ENCODE measurements at regions not wholly inside any gene's neighbourhood (a gene's known extent, or its start where the extent isn't known, plus 50 kb on each side); places are given as distances from the start of the nearest gene placed in this dataset.

DNA sequence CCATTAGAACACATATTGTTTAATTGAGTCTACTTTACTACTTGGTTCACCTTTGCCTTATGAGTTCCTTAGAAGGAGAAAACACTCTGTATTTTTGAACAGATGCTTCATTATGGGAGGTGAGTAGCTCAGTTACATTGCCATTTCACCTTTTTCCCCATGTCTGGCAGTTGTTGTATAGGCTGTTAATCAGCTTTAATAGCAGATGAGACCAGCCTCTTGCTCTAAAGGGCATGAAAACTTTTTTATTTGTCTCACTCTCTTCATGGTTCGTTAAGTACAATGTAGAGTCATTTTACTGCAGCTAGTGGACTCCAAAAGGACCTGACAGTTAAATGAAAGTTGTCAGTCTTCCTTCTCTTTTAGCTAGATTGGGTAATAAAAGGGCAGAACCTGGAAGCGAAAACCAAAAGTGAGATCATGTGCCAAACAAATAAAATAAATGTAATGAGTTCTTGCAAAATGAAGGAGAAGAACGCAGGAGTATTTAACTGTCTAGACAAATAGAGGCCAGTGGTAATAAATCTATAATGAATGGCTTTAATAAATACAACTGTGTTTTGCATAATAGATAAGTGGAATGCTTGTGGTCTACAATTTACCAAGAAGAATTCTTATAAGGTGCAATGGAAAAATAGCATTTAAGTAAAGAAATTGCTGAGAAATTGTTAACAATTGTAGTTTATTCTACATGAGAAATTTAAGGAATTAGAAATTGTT lies 180.0 kb upstream of the NEGR1 start:
- intact Hi-C loops (cut with DNase I): no loop called here
- Histone ChIP-seq H3K27ac (no peak overlapping the region), H3K27me3 (no peaks in the 10 kb centered on the region), H3K4me3 (no peak overlapping the region), H3K9me3 (no peaks in the 10 kb centered on the region), H3K36me3 (no peaks in the 10 kb centered on the region), H3K4me1 (no peaks in the 10 kb centered on the region)
- WGBS, 2 donors: 30 to 72% methylated on average over 3 of the region's 3 CpGs
- TF ChIP-seq POLR2A (IDR thresholded peaks at IDR 0.05) (no peak), POLR2AphosphoS5 (IDR thresholded peaks at IDR 0.05) (no peak), EP300 (IDR thresholded peaks at IDR 0.05) (no peak)
- TF ChIP-seq, protein P1, sequence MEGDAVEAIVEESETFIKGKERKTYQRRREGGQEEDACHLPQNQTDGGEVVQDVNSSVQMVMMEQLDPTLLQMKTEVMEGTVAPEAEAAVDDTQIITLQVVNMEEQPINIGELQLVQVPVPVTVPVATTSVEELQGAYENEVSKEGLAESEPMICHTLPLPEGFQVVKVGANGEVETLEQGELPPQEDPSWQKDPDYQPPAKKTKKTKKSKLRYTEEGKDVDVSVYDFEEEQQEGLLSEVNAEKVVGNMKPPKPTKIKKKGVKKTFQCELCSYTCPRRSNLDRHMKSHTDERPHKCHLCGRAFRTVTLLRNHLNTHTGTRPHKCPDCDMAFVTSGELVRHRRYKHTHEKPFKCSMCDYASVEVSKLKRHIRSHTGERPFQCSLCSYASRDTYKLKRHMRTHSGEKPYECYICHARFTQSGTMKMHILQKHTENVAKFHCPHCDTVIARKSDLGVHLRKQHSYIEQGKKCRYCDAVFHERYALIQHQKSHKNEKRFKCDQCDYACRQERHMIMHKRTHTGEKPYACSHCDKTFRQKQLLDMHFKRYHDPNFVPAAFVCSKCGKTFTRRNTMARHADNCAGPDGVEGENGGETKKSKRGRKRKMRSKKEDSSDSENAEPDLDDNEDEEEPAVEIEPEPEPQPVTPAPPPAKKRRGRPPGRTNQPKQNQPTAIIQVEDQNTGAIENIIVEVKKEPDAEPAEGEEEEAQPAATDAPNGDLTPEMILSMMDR (IDR thresholded peaks at IDR 0.05): no peak
- no peak for DNase-seq

DNA sequence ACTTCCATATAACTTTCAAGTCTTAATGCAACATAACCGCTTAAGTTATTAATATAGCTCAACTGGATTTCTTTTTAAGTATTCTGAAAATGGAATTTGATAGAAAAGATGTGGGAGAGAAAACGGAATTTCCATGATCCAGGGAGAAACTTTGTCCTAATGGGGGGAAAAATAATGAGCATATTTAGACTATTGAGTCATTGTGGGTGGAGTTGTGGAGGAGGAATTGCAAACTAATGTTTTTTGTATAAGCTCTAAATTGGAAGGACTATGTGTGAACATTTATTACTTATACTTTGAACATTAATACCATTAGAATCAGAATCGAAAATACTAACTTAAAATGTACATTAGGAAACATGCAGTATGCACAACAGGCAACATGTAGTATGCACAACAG lies 159.9 kb upstream of the NEGR1 start:
- Histone ChIP-seq H3K4me1 (no peaks in the 10 kb centered on the region), H3K27ac (no peak overlapping the region), H3K4me3 (no peak overlapping the region), H3K27me3 (no peaks in the 10 kb centered on the region), H3K9me3 (no peaks in the 10 kb centered on the region), H3K36me3 (no peaks in the 10 kb centered on the region)
- intact Hi-C loops (cut with DNase I): no loop called here
- TF ChIP-seq, protein P1 (IDR thresholded peaks at IDR 0.05): no peak
- TF ChIP-seq POLR2A (IDR thresholded peaks at IDR 0.05) (no peak), POLR2AphosphoS5 (IDR thresholded peaks at IDR 0.05) (no peak), EP300 (IDR thresholded peaks at IDR 0.05) (no peak)
- DNase-seq: no peak
- 72 to 83% methylated on average over 3 of the region's 3 CpGs for WGBS, 2 donors

DNA sequence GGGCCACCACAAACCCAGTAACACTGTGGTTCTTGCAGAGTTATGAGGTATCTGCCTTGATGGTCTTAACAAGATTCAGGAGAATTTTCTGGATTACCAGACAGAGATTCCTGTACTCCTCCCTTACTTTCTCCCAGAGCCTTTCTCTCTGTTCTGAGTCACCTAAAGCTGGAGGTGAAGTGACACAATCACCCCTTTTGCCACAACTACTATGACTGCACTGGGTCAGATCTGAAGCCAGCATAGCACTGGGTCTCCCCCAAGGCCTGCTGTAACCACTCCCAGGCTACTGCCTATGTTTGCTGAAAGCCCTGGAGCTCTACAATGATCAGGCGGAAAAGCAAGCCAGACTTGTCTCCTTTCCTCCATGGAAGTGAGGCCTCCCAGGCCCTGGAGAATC lies 156.7 kb upstream of the NEGR1 start:
- 82 to 92% methylated on average over 1 of the region's 1 CpG for WGBS, 2 donors
- Histone ChIP-seq H3K9me3 (no peaks in the 10 kb centered on the region), H3K27me3 (no peaks in the 10 kb centered on the region), H3K36me3 (no peaks in the 10 kb centered on the region), H3K27ac (no peak overlapping the region), H3K4me1 (no peaks in the 10 kb centered on the region), H3K4me3 (no peak overlapping the region)
- DNase-seq: no peak
- TF ChIP-seq, protein P1 (IDR thresholded peaks at IDR 0.05): no peak
- no peak for TF ChIP-seq EP300 (IDR thresholded peaks at IDR 0.05)
- no peak for TF ChIP-seq POLR2A (IDR thresholded peaks at IDR 0.05)
- TF ChIP-seq POLR2AphosphoS5 (IDR thresholded peaks at IDR 0.05): no peak
- intact Hi-C loops (cut with DNase I): no loop called here

DNA sequence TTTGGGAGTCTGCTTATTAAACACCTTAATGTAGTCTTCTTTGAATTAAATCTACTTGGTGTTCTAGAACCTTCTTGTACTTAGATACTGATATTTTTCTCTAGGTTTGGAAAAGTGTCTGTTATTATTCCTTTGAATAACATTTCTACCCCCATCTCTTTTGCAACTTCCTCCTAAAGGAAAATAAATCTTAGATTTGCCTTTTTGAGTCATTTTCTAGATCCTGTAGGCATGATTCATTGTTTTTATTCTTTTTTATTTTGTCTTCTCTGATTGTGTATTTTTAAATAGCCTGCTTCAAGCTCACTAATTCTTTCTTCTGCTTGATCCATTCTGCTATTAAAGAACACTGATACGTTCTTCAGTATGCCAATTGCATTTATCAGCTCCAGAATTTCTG lies 155.9 kb upstream of the NEGR1 start:
- intact Hi-C loops (cut with DNase I): no loop called here
- H3K27ac ChIP-seq: no peak overlapping the region
- no peaks in the 10 kb centered on the region for H3K36me3 ChIP-seq
- DNase-seq: no peak
- H3K4me1 ChIP-seq: no peaks in the 10 kb centered on the region
- no peak overlapping the region for H3K4me3 ChIP-seq
- TF ChIP-seq POLR2A (IDR thresholded peaks at IDR 0.05) (no peak), EP300 (IDR thresholded peaks at IDR 0.05) (no peak), POLR2AphosphoS5 (IDR thresholded peaks at IDR 0.05) (no peak)
- TF ChIP-seq, protein P1 (IDR thresholded peaks at IDR 0.05): no peak
- no peaks in the 10 kb centered on the region for H3K9me3 ChIP-seq
- H3K27me3 ChIP-seq: no peaks in the 10 kb centered on the region
- 43 to 69% methylated on average over 1 of the region's 1 CpG for WGBS, 2 donors

DNA sequence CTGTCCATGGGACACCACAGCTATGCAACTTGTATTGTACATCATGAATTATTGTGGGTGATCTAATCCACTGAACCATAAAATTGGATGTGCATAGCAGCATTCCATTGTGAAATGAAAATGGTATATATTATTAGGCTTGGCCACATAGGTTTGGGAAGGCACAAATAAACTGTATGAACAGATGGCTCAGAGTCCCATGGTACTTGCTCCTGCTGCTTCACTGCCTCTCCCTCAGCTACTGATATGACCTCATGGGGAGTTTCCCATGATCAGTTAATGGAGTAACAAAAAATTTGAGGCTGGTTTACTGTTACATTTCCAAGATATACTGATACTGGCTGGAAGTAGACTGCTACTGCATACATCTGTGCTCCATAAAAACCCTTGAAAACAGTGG lies 152.7 kb upstream of the NEGR1 start:
- H3K27ac ChIP-seq: no peak overlapping the region
- TF ChIP-seq, protein P1 (IDR thresholded peaks at IDR 0.05): no peak
- TF ChIP-seq EP300 (IDR thresholded peaks at IDR 0.05): no peak
- no peak for TF ChIP-seq POLR2AphosphoS5 (IDR thresholded peaks at IDR 0.05)
- no peak for TF ChIP-seq POLR2A (IDR thresholded peaks at IDR 0.05)
- DNase-seq: no peak
- no peak overlapping the region for H3K4me3 ChIP-seq
- no peaks in the 10 kb centered on the region for H3K9me3 ChIP-seq
- H3K36me3 ChIP-seq: no peaks in the 10 kb centered on the region
- intact Hi-C loops (cut with DNase I): no loop called here
- no peaks in the 10 kb centered on the region for H3K4me1 ChIP-seq
- no peaks in the 10 kb centered on the region for H3K27me3 ChIP-seq

All from sigmoid colon (tissue), 6 donors.